ENCODE measurements at regions not wholly inside any gene's neighbourhood (a gene's known extent, or its start where the extent isn't known, plus 50 kb on each side); places are given as distances from the start of the nearest gene placed in this dataset.

- H3K9me3 Mint-ChIP-seq = peaks cover 5% of the 10 kb centered on the region
- H3K4me1 Mint-ChIP-seq (ENCODE audit: low read depth) = no peaks in the 10 kb centered on the region
- H3K27ac Mint-ChIP-seq = no peak overlapping the region
- DNase-seq (ENCODE audit: low spot score) = no peak
- no peaks in the 10 kb centered on the region for H3K27me3 Mint-ChIP-seq (ENCODE audit: insufficient read depth)
- H3K4me3 Mint-ChIP-seq = no peak overlapping the region
- intact Hi-C loops (cut with micrococcal nuclease) = no loop called here
- H3K36me3 Mint-ChIP-seq (ENCODE audit: low read depth) = no peaks in the 10 kb centered on the region
These were observed 67.6 kb downstream of the NMUR2 start for GRCh38 chr5:152337484-152337883.

DNA sequence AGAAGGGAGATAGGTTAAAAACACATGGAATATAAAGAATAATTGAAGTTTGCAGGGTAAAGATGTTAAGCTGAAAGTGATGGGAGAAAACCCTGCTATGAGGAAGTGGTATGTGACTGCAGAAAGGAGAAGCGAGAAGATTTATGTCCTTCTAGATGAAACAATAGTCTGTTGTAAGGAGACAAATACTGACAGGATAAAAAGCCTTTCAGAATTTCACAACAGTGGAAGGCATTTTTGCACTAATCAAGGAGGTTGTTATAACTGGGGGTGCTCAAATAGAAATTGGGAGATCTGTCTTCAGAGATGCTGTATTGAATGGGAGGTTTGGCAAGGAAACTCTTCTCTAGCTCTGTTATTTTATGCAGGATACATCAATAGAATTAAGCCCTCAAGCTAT is 69.6 kb downstream of the NMUR2 start:
- Mint-ChIP-seq H3K9me3 (peaks cover 5% of the 10 kb centered on the region), H3K4me3 (no peak overlapping the region), H3K27me3 (ENCODE audit: insufficient read depth) (no peaks in the 10 kb centered on the region), H3K4me1 (ENCODE audit: low read depth) (no peaks in the 10 kb centered on the region), H3K36me3 (ENCODE audit: low read depth) (no peaks in the 10 kb centered on the region), H3K27ac (no peak overlapping the region)
- intact Hi-C loops (cut with micrococcal nuclease) = no loop called here
- no peak for DNase-seq (ENCODE audit: low spot score)

DNA sequence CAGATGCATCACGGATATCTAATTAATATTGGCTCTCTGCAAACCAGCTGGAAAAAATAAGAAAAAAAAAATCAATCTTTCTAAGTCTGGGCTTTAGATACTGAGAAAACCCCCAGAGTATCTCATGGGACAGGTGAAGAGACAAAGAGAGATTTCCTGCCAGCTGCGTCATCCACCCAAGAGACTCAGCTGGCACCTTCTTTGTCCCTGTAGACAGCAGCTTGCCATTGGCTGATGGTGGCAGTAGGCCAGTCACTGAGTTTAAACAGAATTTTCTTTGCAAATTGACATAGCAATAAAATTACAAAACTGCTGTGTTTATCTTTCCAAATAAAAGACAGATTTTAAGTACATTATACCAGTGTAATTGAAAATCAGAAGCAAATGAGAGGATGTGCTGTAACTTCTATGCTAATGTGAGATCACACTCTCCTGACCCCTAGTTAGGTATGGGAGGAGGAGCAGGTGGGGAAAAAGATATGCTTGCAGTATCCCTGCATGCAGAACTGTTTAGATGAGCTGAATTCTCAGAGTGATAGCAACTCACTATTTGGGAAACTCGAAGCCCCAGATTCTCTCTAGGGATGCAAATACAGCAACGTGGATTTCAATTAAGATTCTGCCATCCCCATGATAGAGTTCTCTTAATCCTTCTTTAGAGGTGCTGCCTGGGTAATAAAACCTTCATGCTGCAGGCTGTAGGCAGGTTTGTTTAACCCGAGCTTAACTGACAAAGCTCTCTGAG is 72.2 kb downstream of the NMUR2 start:
- DNase-seq (ENCODE audit: low spot score) = no peak
- intact Hi-C loops (cut with micrococcal nuclease) = no loop called here
- Mint-ChIP-seq H3K27me3 (ENCODE audit: insufficient read depth) (no peaks in the 10 kb centered on the region), H3K36me3 (ENCODE audit: low read depth) (no peaks in the 10 kb centered on the region), H3K4me3 (no peak overlapping the region), H3K4me1 (ENCODE audit: low read depth) (no peaks in the 10 kb centered on the region), H3K27ac (no peak overlapping the region), H3K9me3 (no peaks in the 10 kb centered on the region)

DNA sequence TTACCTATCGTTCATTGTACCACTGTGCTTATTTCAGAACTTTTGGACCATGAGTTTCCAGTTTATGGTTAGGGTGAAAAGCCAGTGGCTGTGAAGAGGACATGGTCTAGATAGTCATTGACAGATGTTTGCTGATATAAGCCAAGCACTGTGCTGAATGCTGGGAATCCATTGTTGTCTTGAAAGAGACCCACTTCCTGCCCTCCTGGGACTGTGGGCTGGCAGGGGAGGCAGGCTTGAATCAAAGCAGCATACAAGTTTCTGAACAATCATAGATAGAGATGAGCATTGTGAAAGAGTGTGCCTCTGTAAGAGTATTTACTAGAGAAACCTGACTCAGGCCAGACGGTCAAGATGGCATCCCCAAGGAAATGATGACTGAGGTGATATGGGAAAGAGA is 73.4 kb downstream of the NMUR2 start:
- no peak for DNase-seq (ENCODE audit: low spot score)
- H3K9me3 Mint-ChIP-seq = no peaks in the 10 kb centered on the region
- intact Hi-C loops (cut with micrococcal nuclease) = no loop called here
- H3K36me3 Mint-ChIP-seq (ENCODE audit: low read depth) = no peaks in the 10 kb centered on the region
- no peaks in the 10 kb centered on the region for H3K27me3 Mint-ChIP-seq (ENCODE audit: insufficient read depth)
- H3K4me3 Mint-ChIP-seq = no peak overlapping the region
- H3K27ac Mint-ChIP-seq = no peak overlapping the region
- H3K4me1 Mint-ChIP-seq (ENCODE audit: low read depth) = no peaks in the 10 kb centered on the region

DNA sequence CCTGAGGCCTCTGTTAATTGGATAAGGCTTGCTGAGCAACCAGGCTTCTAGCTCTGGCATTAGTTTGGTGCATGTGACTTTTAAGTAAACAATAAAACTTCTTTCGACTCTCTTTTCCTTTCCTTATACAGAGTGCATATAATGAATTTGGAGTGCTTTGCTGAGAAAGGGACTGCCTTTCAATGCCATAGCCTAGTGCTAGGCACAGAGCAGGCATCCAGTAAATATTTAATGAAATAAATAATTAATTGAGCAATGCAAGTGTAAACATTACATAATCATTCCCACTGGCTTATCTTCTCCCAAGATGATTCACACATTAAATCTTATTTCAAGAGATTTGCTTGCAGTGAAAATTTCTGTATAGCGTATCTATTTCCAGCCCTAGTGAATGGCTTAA is 74.1 kb downstream of the NMUR2 start:
- H3K27me3 Mint-ChIP-seq (ENCODE audit: insufficient read depth) = no peaks in the 10 kb centered on the region
- H3K9me3 Mint-ChIP-seq = no peaks in the 10 kb centered on the region
- no peak overlapping the region for H3K4me3 Mint-ChIP-seq
- no peak overlapping the region for H3K27ac Mint-ChIP-seq
- intact Hi-C loops (cut with micrococcal nuclease) = no loop called here
- DNase-seq (ENCODE audit: low spot score) = no peak
- no peaks in the 10 kb centered on the region for H3K36me3 Mint-ChIP-seq (ENCODE audit: low read depth)
- no peaks in the 10 kb centered on the region for H3K4me1 Mint-ChIP-seq (ENCODE audit: low read depth)

- Mint-ChIP-seq H3K27ac (no peak overlapping the region), H3K9me3 (no peaks in the 10 kb centered on the region), H3K27me3 (ENCODE audit: insufficient read depth) (no peaks in the 10 kb centered on the region), H3K4me3 (no peak overlapping the region), H3K4me1 (ENCODE audit: low read depth) (no peaks in the 10 kb centered on the region), H3K36me3 (ENCODE audit: low read depth) (no peaks in the 10 kb centered on the region)
- intact Hi-C loops (cut with micrococcal nuclease) = no loop called here
- no peak for DNase-seq (ENCODE audit: low spot score)
These were observed 75.3 kb downstream of the NMUR2 start for GRCh38 chr5:152329761-152330283.

- H3K4me1 Mint-ChIP-seq (ENCODE audit: low read depth) = no peaks in the 10 kb centered on the region
- H3K9me3 Mint-ChIP-seq = no peaks in the 10 kb centered on the region
- H3K27me3 Mint-ChIP-seq (ENCODE audit: insufficient read depth) = no peaks in the 10 kb centered on the region
- no peak overlapping the region for H3K27ac Mint-ChIP-seq
- DNase-seq (ENCODE audit: low spot score) = no peak
- H3K4me3 Mint-ChIP-seq = no peak overlapping the region
- H3K36me3 Mint-ChIP-seq (ENCODE audit: low read depth) = no peaks in the 10 kb centered on the region
- intact Hi-C loops (cut with micrococcal nuclease) = no loop called here
These were observed 75.9 kb downstream of the NMUR2 start for GRCh38 chr5:152329207-152329606.

- no peak for DNase-seq (ENCODE audit: low spot score)
- no peak overlapping the region for H3K27ac Mint-ChIP-seq
- H3K27me3 Mint-ChIP-seq (ENCODE audit: insufficient read depth) = no peaks in the 10 kb centered on the region
- no peaks in the 10 kb centered on the region for H3K9me3 Mint-ChIP-seq
- no peaks in the 10 kb centered on the region for H3K4me1 Mint-ChIP-seq (ENCODE audit: low read depth)
- no peak overlapping the region for H3K4me3 Mint-ChIP-seq
- intact Hi-C loops (cut with micrococcal nuclease) = no loop called here
- H3K36me3 Mint-ChIP-seq (ENCODE audit: low read depth) = no peaks in the 10 kb centered on the region
These were observed 89.1 kb downstream of the NMUR2 start for GRCh38 chr5:152315942-152316341.

GRCh38 chr5:152314196-152314829 is 90.8 kb downstream of the NMUR2 start:
- no peak overlapping the region for H3K4me3 Mint-ChIP-seq
- H3K27ac Mint-ChIP-seq = no peak overlapping the region
- intact Hi-C loops (cut with micrococcal nuclease) = no loop called here
- H3K9me3 Mint-ChIP-seq = no peaks in the 10 kb centered on the region
- DNase-seq (ENCODE audit: low spot score) = no peak
- H3K4me1 Mint-ChIP-seq (ENCODE audit: low read depth) = no peaks in the 10 kb centered on the region
- no peaks in the 10 kb centered on the region for H3K27me3 Mint-ChIP-seq (ENCODE audit: insufficient read depth)
- H3K36me3 Mint-ChIP-seq (ENCODE audit: low read depth) = no peaks in the 10 kb centered on the region

DNA sequence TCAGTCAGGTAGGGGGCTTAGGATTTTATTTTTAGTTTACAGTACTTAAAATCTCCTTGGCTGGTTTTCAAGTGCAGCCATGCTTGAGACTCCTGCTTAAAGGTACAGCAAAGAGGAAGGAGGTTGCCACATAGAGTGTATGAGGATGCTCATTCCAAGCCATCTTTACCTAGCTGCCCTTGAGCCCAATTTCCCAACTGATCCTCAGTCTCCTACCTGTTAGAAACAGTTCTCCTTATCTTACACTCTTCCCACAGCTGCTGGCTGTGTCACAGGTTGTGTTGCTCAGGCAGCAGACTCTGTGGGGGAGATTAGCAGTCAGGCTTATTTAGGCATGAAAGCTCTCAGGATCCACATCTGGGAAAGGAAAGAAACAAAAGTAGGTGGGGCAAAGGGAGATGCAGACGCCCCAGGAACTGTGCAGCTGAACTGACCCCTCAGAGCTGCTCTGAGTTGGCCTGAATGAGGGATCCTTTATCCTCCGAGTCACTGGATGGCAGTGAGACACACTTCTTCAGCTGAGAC is 95.1 kb downstream of the NMUR2 start:
- DNase-seq (ENCODE audit: low spot score) = no peak
- intact Hi-C loops (cut with micrococcal nuclease) = no loop called here
- Mint-ChIP-seq H3K4me1 (ENCODE audit: low read depth) (no peaks in the 10 kb centered on the region), H3K36me3 (ENCODE audit: low read depth) (no peaks in the 10 kb centered on the region), H3K4me3 (no peak overlapping the region), H3K27ac (no peak overlapping the region), H3K27me3 (ENCODE audit: insufficient read depth) (peaks cover 2% of the 10 kb centered on the region), H3K9me3 (peaks cover 6% of the 10 kb centered on the region)

GRCh38 chr5:152306386-152306785 is 98.7 kb downstream of the NMUR2 start:
- Mint-ChIP-seq H3K9me3 (peaks cover 6% of the 10 kb centered on the region), H3K4me1 (ENCODE audit: low read depth) (no peaks in the 10 kb centered on the region), H3K27ac (no peak overlapping the region), H3K36me3 (ENCODE audit: low read depth) (no peaks in the 10 kb centered on the region), H3K4me3 (no peak overlapping the region), H3K27me3 (ENCODE audit: insufficient read depth) (peaks cover 2% of the 10 kb centered on the region)
- intact Hi-C loops (cut with micrococcal nuclease) = no loop called here
- no peak for DNase-seq (ENCODE audit: low spot score)

GRCh38 chr5:152305525-152305924 is 99.6 kb downstream of the NMUR2 start:
- Mint-ChIP-seq H3K36me3 (ENCODE audit: low read depth) (no peaks in the 10 kb centered on the region), H3K27me3 (ENCODE audit: insufficient read depth) (peaks cover 2% of the 10 kb centered on the region), H3K4me1 (ENCODE audit: low read depth) (no peaks in the 10 kb centered on the region), H3K4me3 (no peak overlapping the region), H3K27ac (no peak overlapping the region), H3K9me3 (peaks cover 6% of the 10 kb centered on the region)
- intact Hi-C loops (cut with micrococcal nuclease) = no loop called here
- no peak for DNase-seq (ENCODE audit: low spot score)

- no peak for DNase-seq (ENCODE audit: low spot score)
- intact Hi-C loops (cut with micrococcal nuclease) = no loop called here
- no peaks in the 10 kb centered on the region for H3K4me1 Mint-ChIP-seq (ENCODE audit: low read depth)
- no peaks in the 10 kb centered on the region for H3K36me3 Mint-ChIP-seq (ENCODE audit: low read depth)
- no peak overlapping the region for H3K27ac Mint-ChIP-seq
- peaks cover 6% of the 10 kb centered on the region for H3K9me3 Mint-ChIP-seq
- no peak overlapping the region for H3K4me3 Mint-ChIP-seq
- H3K27me3 Mint-ChIP-seq (ENCODE audit: insufficient read depth) = peaks cover 2% of the 10 kb centered on the region
These were observed 101.2 kb downstream of the NMUR2 start for GRCh38 chr5:152303841-152304240.

Measured in activated T-helper 1 cell treated with anti-CD3 and anti-CD28 coated beads, Interleukin-12 subunit alpha, Interleukin-12 subunit beta, Interleukin-2, Interleukin-4 antibody, amounts not matched to agents 30 ng/mL and 10 ng/mL and 1 ng/mL, durations not matched to agents 14 hours and 24 hours and 36 hours (primary cell).